HG02981 (cell line): ENCODE measurements at regions not wholly inside any gene's neighbourhood (a gene's known extent, or its start where the extent isn't known, plus 50 kb on each side); places are given as distances from the start of the nearest gene placed in this dataset.

Experiments
- ATAC-seq: cut with Tn5 transposase; IDR thresholded peaks from one replicate; pipeline ENCODE4 v1.9.1; 2021; ENCODE audit warnings: mild to moderate bottlenecking, moderate library complexity; ENCODE audit not compliant: unreplicated experiment

DNA sequence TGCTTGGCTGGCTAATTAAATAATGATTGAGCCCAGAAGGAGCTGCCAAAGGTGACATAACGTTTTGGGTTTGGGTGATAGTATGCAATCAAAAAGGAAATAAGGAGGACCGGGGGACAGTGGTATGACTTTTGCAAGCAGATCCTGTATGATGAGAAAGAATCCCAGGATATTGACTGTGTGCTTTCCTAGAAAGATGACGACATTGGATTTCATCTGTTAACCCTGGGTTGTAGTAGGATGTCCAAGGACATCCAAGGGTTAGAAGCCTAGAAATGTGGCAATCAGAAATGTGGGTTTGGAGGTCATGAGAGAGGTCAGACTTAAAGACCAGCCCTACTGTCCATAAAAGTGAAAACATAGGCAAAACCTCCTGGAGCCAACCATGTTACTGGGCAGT, 50.3 kb upstream of the HMHB1 start:
- no peak for ATAC-seq

DNA sequence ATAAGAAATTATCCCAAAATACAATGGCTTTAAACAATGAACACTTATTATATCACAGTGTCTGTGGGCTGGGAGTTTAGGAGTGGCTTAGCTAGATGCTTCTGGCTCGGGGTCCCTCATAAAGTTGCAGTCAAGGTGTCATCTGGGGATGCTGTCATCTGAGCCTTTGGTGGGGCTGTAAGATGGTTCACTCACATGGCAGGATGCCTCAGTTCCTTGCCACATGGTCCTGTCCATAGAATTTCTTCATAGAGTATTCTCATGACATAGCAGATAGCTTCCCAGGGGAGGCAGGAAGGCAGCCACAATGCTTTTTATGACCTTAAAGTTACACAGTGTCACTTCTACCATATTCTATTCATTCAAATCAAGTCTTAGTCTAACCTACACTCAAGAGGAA, 51.2 kb upstream of the HMHB1 start:
- no peak for ATAC-seq

- peak; percentile 45 for ATAC-seq
These were observed 51.8 kb upstream of the HMHB1 start for GRCh38 chr5:143760131-143760505.

DNA sequence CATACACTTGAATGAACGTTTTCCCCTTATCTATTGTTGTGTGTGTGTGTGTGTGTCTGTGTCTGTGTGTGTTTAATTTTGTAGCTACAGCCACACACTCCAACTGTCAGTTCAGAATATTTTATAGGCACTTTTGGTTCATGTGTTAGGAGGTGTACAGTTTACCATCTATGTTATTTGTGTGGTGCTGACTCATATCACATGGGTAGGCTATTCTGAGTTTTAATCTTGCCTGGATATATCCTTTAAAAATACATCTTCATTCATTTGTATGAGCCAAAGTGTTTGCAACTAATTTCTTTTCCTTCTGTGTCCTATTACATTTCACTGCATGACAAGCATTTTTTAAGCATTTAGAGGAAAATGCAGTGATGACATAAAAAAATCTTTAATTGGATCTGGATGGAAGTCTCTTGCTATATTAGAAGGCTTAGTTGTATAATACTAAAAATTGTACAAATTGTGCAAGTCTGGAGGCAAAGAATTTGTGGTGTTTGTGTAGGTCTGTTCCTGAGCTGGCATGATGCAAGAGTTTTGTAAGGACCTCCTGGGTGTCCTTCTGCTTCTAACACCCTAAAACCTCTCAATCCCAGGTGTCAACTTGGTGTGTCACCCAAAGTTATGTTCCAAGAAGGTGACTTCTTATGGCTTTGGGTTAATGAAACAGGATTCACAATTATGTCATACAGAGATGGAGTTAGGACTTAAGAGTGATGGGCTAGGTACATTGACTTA, 52.4 kb upstream of the HMHB1 start:
- no peak for ATAC-seq

DNA sequence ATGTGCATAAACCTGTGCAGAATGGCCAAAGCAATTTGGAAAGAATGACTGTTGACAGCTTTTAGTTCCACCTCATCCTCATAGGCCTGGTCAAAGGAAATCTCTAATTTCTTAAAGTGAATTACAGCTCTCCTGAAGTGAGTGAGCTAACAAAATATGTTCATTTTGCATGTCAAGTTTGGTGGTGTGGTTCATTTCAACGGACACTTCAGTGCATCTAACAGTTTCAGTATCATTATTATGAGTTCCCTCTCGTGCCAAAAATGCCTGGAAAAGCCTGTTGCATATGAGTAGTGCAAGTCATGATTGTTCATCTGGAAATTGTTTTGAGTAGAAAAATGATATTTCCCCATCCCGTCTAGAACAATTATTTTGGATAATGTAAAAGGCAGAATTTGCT, 53.2 kb upstream of the HMHB1 start:
- peak; percentile 75 for ATAC-seq

DNA sequence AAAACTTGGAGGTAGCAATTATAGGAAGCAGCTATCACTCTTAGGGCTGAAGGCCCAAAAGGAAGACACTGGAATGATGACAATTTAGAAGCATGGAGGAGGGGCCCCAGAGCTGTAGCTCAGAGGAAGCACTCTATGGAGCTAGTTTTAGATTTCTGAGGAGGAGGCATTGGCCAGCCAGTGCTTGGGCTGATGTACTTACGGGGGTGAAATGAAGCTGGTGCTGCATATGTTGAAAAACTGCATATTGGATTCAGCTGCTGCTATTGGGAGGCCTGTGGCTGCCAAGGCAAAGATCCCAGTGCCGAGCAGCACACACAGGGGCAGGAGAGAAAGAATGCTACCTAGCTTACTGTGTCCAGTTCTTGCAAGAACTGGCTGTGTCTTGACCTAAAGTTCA, 53.9 kb upstream of the HMHB1 start:
- no peak for ATAC-seq

DNA sequence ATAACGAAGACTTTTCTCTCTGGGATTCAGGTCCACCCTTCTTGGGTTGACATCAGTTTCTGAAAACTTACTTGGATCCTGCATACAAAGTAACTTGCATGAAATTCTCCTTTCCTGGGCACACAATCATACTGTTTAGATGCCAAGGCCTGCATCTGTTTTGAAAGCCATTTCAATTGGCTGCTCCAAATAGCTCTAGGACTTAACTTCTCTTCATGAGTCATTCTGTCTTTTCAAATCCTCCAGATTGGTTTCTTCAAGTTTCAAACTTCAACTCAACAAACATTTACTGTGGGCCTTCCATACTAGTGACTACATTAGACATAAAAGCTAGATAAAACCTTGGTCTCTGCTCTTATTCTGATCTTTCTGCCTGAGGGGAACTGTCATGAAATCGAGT, 54.8 kb upstream of the HMHB1 start:
- ATAC-seq, result no peak

- ATAC-seq, result no peak
These were observed 56.0 kb upstream of the HMHB1 start for GRCh38 chr5:143755966-143756365.

DNA sequence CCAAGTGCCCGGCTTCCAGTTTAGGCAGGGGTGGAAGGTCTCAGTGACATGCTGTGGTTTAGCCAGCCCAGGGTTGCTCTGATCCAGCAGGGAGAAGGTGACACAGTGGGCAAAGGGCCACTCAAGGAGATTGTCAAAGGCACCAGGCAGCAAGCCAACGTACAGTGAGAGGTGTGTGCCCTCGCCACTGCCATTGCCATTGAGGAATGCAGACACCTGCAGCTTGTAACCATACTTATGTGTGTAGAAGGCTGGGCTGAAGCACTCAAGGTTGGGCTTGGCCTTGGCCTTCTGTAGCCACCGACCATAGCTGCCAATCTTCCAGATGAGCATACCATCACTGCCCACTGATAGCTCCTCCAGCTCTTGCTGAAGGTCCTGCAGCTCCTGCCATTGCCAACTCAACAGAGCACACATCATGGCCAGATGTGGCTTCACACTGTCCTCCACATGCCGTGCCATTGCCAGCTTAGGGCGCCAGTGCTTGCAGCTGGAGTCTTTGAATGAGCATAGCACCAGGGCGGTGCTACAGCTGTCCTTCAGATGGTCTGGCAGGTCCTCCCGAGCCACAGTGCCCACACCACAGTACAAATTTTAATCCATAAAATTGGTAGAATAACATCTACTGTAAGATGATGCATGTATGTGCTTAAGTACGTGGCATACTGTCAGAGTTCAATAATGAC, 59.7 kb upstream of the HMHB1 start:
- no peak for ATAC-seq

DNA sequence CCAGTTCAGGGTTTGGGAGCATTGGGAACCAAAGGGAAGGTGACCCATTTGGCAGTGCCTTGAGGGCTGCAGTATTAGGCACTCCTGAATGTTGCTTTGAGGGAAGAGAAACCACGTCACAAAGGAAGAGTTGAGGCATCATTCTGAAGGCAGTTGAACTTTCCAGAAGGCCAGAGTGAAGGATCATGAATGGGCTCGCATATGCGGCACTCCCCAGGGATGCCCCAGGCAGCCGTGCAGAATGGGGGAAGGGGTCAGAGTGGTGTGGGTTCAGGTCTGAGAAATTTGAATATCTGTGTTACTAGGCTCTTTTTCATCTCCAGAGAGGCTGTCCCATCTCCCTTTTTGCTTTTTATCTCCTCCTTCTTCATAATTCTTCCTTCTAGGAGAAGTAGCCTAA, 60.6 kb upstream of the HMHB1 start:
- ATAC-seq, result no peak

GRCh38 chr5:143749581-143750205, 62.3 kb upstream of the HMHB1 start:
- ATAC-seq, result no peak

DNA sequence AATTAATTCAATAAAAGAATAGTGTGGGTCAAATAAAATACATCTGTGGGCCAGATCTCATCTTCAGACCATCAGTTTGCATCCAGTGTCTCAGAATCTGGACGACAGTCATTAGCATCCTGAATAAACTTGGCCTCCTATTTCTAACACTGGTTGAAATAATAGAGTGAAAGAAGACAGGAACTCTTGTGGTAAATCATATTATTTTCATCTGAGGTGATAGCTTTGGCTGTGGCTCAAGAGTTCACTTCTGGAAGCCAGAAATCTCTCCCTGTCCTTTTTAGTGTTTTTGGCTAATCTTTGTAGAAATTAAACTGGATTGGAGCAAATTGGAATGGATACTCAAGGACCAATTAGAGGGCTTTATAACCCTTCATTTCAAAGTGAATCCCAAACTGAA, 63.4 kb upstream of the HMHB1 start:
- no peak for ATAC-seq

DNA sequence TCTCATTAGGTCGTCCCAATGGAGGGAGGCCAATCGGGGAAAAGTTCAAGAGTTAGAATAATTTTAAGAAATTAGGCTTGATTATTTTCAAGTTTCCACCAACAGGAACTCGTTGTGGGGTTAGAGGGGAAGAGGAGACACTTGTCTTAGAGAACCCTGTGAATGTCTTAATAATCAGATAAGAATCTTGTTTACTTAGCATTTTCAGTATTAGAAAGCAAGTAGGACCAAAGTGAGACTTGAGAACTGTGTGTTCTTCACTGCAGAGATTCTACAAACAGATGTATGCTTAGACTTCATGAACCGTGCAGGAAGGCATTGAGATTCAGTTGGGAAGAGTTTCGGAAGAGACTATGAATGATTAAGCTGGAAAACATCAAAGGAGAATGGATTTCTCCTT, 69.0 kb upstream of the HMHB1 start:
- ATAC-seq, result no peak

GRCh38 chr5:143741421-143741820, 70.5 kb upstream of the HMHB1 start:
- ATAC-seq, result no peak

DNA sequence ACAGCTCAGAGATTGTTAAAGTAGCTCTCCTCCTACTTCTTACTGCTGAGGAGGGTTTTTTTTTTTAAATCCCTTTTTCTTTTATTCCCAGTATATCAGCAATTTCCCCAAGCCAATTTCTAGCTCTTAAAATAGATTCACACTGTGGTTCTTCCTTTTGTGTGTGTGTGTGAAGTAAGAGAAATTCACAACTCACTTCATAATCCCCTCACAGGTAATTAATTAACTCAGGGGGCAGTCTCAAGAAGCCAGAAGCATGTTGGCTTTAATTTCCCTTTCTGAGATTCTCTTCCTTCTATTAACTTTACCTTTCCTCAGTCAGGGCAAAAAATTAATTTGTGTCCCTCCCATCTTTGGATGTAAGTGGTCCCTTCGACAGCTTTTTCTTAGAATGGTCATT, 71.0 kb upstream of the HMHB1 start:
- ATAC-seq, result no peak

GRCh38 chr5:143739746-143740145, 72.2 kb upstream of the HMHB1 start:
- no peak for ATAC-seq

GRCh38 chr5:143738417-143739401, 73.3 kb upstream of the HMHB1 start:
- no peak for ATAC-seq

DNA sequence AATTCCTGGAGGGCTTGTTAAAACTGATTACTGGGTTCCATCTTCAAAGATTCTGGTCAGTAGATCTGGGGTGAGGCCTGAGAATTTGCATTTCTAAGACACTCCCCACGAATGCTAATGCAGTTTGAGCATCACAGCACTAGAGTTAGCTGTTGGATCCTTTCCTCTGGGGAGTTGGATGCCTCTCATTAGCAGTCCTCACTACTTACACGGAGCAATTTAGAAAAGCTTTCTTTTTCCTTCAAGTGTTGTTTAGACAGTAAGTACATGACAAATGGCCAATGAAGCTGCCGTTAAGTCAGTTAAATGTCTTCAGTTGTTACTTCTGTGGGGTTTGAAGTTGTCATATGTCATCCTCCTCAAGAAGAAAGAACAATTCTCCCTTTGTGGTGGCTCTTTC, 74.9 kb upstream of the HMHB1 start:
- ATAC-seq, result no peak

DNA sequence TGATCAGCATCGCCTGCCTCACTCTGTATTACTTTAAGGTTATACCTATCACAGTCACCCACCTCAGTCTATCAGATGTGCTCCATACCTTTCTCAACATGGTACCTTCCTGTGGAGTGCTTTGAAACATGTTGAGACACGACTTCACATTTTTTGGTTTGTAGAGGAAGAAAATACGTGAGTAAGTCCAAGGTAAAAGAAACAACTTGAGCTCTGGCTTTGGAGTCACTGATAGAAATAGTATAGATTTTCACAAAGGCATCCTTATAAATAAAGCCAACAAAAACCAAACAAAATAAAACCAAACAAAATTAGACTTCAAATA, 77.5 kb upstream of the HMHB1 start:
- ATAC-seq, result no peak

DNA sequence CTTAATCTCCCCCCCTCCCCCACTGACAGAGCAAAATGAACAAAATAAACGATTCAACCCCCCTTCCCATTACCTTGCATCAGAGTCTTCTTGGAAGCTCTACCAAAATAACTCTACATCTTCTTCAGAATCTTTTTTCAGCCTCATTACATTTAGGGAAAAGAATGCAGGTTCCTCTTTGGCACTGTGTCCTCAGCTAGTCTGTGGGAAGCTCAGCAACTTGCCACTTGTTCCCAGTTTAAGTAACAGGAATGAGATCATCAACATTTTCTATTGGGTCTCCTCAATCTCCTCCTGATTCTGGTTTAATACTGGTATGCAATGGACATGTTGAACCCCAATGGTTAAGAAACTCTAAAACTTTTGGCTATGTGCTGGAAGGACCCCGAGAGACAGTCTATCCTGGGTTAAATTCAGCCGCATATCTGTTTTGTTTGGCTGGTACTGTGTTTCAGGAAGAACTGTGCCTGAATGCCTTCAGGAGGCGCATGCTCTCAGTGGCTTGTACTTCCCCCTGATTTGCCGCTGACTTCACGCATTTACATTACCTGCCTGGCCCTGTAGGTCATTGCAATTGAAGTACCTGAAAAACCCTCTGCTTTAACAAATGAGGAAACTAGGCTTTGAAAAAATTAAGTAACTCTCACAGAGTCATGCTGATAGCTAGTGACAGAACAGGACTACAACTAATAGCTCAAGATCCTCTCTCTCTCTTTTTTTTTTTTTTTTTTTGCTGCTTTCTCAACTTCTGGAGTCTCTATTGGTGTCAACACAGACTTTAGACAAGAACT, 78.1 kb upstream of the HMHB1 start:
- ATAC-seq, result no peak

- no peak for ATAC-seq
These were observed 79.6 kb upstream of the HMHB1 start for GRCh38 chr5:143732402-143732801.
